Muscle of back (tissue), 3 donors: ENCODE measurements at regions not wholly inside any gene's neighbourhood (a gene's known extent, or its start where the extent isn't known, plus 50 kb on each side); places are given as distances from the start of the nearest gene placed in this dataset.

Experiments
- DNase-seq, 3 donors: peaks; one replicate each; pipeline versions ENCODE4 v3.0.0 to v3.0.0-alpha.2; 2013

- DNase-seq: no peak
These were observed 370.1 kb downstream of the THBS2 start for GRCh38 chr6:168883410-168884049.

- DNase-seq: no peak
These were observed 373.4 kb downstream of the THBS2 start for GRCh38 chr6:168880271-168880670.

GRCh38 chr6:168877821-168878282 lies 375.8 kb downstream of the THBS2 start:
- DNase-seq: peak in 1 of 3 donors; percentile 30

- DNase-seq: no peak
These were observed 376.7 kb downstream of the THBS2 start for GRCh38 chr6:168876956-168877355.

GRCh38 chr6:168875811-168876576 lies 377.7 kb downstream of the THBS2 start:
- no peak for DNase-seq

GRCh38 chr6:168874637-168875036 lies 379.0 kb downstream of the THBS2 start:
- no peak for DNase-seq

- DNase-seq: no peak
These were observed 380.1 kb downstream of the THBS2 start for GRCh38 chr6:168873278-168874190.

GRCh38 chr6:168871642-168872315 lies 381.9 kb downstream of the THBS2 start:
- peak in 2 of 3 donors; percentile 34 to 64 for DNase-seq

GRCh38 chr6:168870982-168871381 lies 382.7 kb downstream of the THBS2 start:
- DNase-seq: no peak

GRCh38 chr6:168867247-168868102 lies 386.2 kb downstream of the THBS2 start:
- no peak for DNase-seq

GRCh38 chr6:168866534-168866933 lies 387.1 kb downstream of the THBS2 start:
- no peak for DNase-seq

GRCh38 chr6:168865522-168865921 lies 388.1 kb downstream of the THBS2 start:
- no peak for DNase-seq

GRCh38 chr6:168864541-168865460 lies 388.8 kb downstream of the THBS2 start:
- no peak for DNase-seq

GRCh38 chr6:168863467-168863866 lies 390.2 kb downstream of the THBS2 start:
- DNase-seq: no peak

GRCh38 chr6:168862346-168862980 lies 391.2 kb downstream of the THBS2 start:
- DNase-seq: no peak

GRCh38 chr6:168860987-168861386 lies 392.7 kb downstream of the THBS2 start:
- no peak for DNase-seq

- DNase-seq: no peak
These were observed 393.3 kb downstream of the THBS2 start for GRCh38 chr6:168860341-168860740.

- DNase-seq: peak in 2 of 3 donors; percentile 18 to 40
These were observed 394.7 kb downstream of the THBS2 start for GRCh38 chr6:168858926-168859325.

- no peak for DNase-seq
These were observed 396.7 kb downstream of the THBS2 start for GRCh38 chr6:168856914-168857313.
